ENCODE measurements at regions not wholly inside any gene's neighbourhood (a gene's known extent, or its start where the extent isn't known, plus 50 kb on each side); places are given as distances from the start of the nearest gene placed in this dataset.
"Not testable (repeated sequence)": the region's sequence is repeated elsewhere in the genome, so short reads cannot be mapped to it uniquely, and the experiment has no call there.

DNA sequence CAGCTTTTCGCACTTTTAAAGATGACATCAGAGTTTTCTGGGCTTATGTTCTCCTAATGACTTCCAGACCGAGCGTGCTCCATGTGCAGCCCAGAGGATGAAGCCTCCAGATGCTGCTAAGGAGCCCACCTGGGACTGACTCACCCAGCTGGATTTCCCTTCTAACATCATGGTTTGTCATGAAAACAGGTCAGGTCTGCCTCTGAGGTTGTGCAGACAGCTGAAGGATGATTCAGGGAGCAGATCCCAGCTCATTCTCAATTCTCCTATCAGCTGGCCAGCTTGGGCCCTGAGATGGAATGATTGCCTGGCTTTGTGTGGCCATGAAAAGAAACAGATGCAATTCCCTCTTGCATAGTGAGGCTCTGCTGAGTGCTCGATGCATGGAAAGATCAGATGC, 123.9 kb upstream of the DUSP10 start:
- CTCF ChIA-PET: no interaction called here
- POLR2A ChIA-PET: no interaction called here
- TF ChIP-seq FOXM1 (IDR thresholded peaks at IDR 0.05; ENCODE audit: borderline replicate concordance) (no peak), HDGF (IDR thresholded peaks at IDR 0.05; ENCODE audit: borderline replicate concordance) (no peak), NFRKB (IDR thresholded peaks at IDR 0.05) (no peak), PKNOX1 (IDR thresholded peaks at IDR 0.05) (no peak), SUZ12 (IDR thresholded peaks at IDR 0.05) (no peak), ELF4 (IDR thresholded peaks at IDR 0.05) (no peak)
- DNase-seq (ENCODE audit: extremely low spot score): no peak

DNA sequence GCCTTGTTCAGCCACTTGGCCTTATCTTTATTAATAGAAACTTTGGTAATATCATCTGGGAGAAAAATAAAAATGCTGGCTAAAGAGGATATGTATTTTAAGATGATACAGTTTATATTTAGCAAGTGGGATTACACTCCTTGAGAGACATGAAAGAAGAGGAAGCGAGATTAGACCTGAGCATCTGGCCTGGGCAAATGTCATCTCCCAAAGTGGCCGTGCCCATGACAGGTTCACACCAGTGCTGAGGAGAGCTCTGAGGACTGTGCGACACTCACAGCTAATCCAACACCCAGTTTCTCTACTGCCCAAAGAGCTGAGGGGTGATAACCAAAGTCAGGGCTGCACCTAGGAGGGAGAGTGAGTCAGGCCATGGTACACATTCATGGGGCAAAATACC, 121.7 kb upstream of the DUSP10 start:
- no peak for TF ChIP-seq FOXA1 (IDR thresholded peaks at IDR 0.05)
- TF ChIP-seq PKNOX1 (IDR thresholded peaks at IDR 0.05): no peak
- TF ChIP-seq SP1 (IDR thresholded peaks at IDR 0.05): no peak
- TF ChIP-seq CTBP1 (IDR thresholded peaks at IDR 0.05; ENCODE audit: borderline replicate concordance): no peak
- no peak for TF ChIP-seq HDGF (IDR thresholded peaks at IDR 0.05; ENCODE audit: borderline replicate concordance)
- TF ChIP-seq L3MBTL2 (conservative IDR thresholded peaks at IDR 0.05): no peak
- TF ChIP-seq BHLHE40 (IDR thresholded peaks at IDR 0.05; ENCODE audit: borderline replicate concordance): no peak
- TF ChIP-seq TARDBP (IDR thresholded peaks at IDR 0.05): no peak
- no peak for TF ChIP-seq FOXM1 (IDR thresholded peaks at IDR 0.05; ENCODE audit: borderline replicate concordance)
- POLR2A ChIA-PET: no interaction called here
- no peak for DNase-seq (ENCODE audit: extremely low spot score)
- CTCF ChIA-PET: no interaction called here

- no peak for DNase-seq (ENCODE audit: extremely low spot score)
- ChIA-PET POLR2A (no interaction called here), CTCF (no interaction called here)
- no peak for TF ChIP-seq LEF1 (IDR thresholded peaks at IDR 0.05; ENCODE audit: borderline replicate concordance)
- no peak for TF ChIP-seq FOXK2 (IDR thresholded peaks at IDR 0.05)
- no peak for TF ChIP-seq CTBP1 (IDR thresholded peaks at IDR 0.05; ENCODE audit: borderline replicate concordance)
- TF ChIP-seq SP1 (IDR thresholded peaks at IDR 0.05): no peak
These were observed 121.1 kb upstream of the DUSP10 start for GRCh38 chr1:221862971-221863370.

- POLR2A ChIA-PET: interaction anchor here (0.6 kb wide), 2 partner anchors 13 to 92 kb away, joined by 3 read pairs; no protein-coding TSS in a partner anchor
- no peak for DNase-seq (ENCODE audit: extremely low spot score)
- CTCF ChIA-PET: no interaction called here
- TF ChIP-seq FOXM1 (IDR thresholded peaks at IDR 0.05; ENCODE audit: borderline replicate concordance): no peak
- TF ChIP-seq SUZ12 (IDR thresholded peaks at IDR 0.05): no peak
- no peak for TF ChIP-seq SP1 (IDR thresholded peaks at IDR 0.05)
- no peak for TF ChIP-seq ARNT (IDR thresholded peaks at IDR 0.05)
- no peak for TF ChIP-seq FOXK2 (IDR thresholded peaks at IDR 0.05)
- no peak for TF ChIP-seq L3MBTL2 (conservative IDR thresholded peaks at IDR 0.05)
- no peak for TF ChIP-seq FOXA1 (IDR thresholded peaks at IDR 0.05)
- no peak for TF ChIP-seq HDGF (IDR thresholded peaks at IDR 0.05; ENCODE audit: borderline replicate concordance)
- no peak for TF ChIP-seq ELF4 (IDR thresholded peaks at IDR 0.05)
- no peak for TF ChIP-seq PKNOX1 (IDR thresholded peaks at IDR 0.05)
These were observed 117.1 kb upstream of the DUSP10 start for GRCh38 chr1:221858818-221859611.

GRCh38 chr1:221857094-221857444, 115.2 kb upstream of the DUSP10 start:
- POLR2A ChIA-PET; DNase-seq (ENCODE audit: extremely low spot score): not testable (repeated sequence)
- CTCF ChIA-PET: interaction anchor here (1.0 kb wide), 1 partner anchor 37 kb away, joined by 3 read pairs; no protein-coding TSS in a partner anchor

GRCh38 chr1:221856228-221857093, 114.6 kb upstream of the DUSP10 start:
- TF ChIP-seq PKNOX1 (IDR thresholded peaks at IDR 0.05) (no peak), TARDBP (IDR thresholded peaks at IDR 0.05) (no peak), SP1 (IDR thresholded peaks at IDR 0.05) (no peak), ARNT (IDR thresholded peaks at IDR 0.05) (no peak)
- CTCF ChIA-PET: interaction anchor here (1.0 kb wide), 1 partner anchor 37 kb away, joined by 3 read pairs; no protein-coding TSS in a partner anchor
- POLR2A ChIA-PET: no interaction called here
- DNase-seq (ENCODE audit: extremely low spot score): no peak
